Esophagus (tissue), 2 donors: ENCODE measurements at regions not wholly inside any gene's neighbourhood (a gene's known extent, or its start where the extent isn't known, plus 50 kb on each side); places are given as distances from the start of the nearest gene placed in this dataset.

Source experiments
- H3K27ac ChIP-seq, 2 donors: one replicate each; pipeline ENCODE4 v1.5.1; 2013; ENCODE audit warnings: low read depth in 2 of 2, mild to moderate bottlenecking in 2 of 2, inconsistent platforms in 1 of 2, low read length in 1 of 2, moderate library complexity in 1 of 2
- H3K27me3 ChIP-seq, 2 donors: one replicate each; pipeline ENCODE4 v1.6.1; 2013; ENCODE audit warnings: low read length in 2 of 2, control low read depth in 1 of 2, mild to moderate bottlenecking in 1 of 2; ENCODE audit not compliant: insufficient read depth in 2 of 2, control insufficient read depth in 1 of 2
- H3K36me3 ChIP-seq, 2 donors: one replicate each; pipeline ENCODE4 v1.6.1; 2013; ENCODE audit warnings: low read length in 1 of 2; ENCODE audit not compliant: control insufficient read depth in 2 of 2, insufficient read depth in 2 of 2
- H3K4me1 ChIP-seq, 2 donors: one replicate each; pipeline ENCODE4 v1.6.1; 2013; ENCODE audit warnings: low read length in 1 of 2; ENCODE audit not compliant: control insufficient read depth in 2 of 2, insufficient read depth in 2 of 2
- H3K4me3 ChIP-seq, 2 donors: one replicate each; pipeline ENCODE4 v1.5.1; 2013; ENCODE audit warnings: low read length in 2 of 2, mild to moderate bottlenecking in 2 of 2, low read depth in 1 of 2, moderate library complexity in 1 of 2
- H3K9me3 ChIP-seq, 2 donors: one replicate each; pipeline ENCODE4 v1.6.1; 2013; ENCODE audit warnings: mild to moderate bottlenecking in 2 of 2, low read depth in 1 of 2, low read length in 1 of 2, moderate library complexity in 1 of 2; ENCODE audit not compliant: control insufficient read depth in 2 of 2, insufficient read depth in 1 of 2
- WGBS, 2 donors: extraction: QIAGEN DNeasy Blood & Tissue Kit; methylation state at CpG; one replicate each; pipeline ENCODE4 v1.1.7; 2013; 5-methylcytosine and 5-hydroxymethylcytosine counted together
- donor health status: healthy with polysubstance abuse.
- donor health status: Bipolar disorder and iron deficiency.

- whole genome bisulfite sequencing, 2 donors: 84 to 88% methylated on average over 3 of the region's 3 CpGs
- H3K4me1 ChIP-seq: no peaks in the 10 kb centered on the region
- H3K4me3 ChIP-seq: no peak overlapping the region
- no peaks in the 10 kb centered on the region for H3K9me3 ChIP-seq
- no peak overlapping the region for H3K27ac ChIP-seq
- H3K27me3 ChIP-seq: no peaks in the 10 kb centered on the region
- H3K36me3 ChIP-seq: no peaks in the 10 kb centered on the region
Measured at GRCh38 chr10:4588824-4589223, 237.2 kb upstream of the AKR1E2 start.

- 91 to 100% methylated on average over 1 of the region's 1 CpG for WGBS, 2 donors
Measured at GRCh38 chr10:4587466-4587865, 238.5 kb upstream of the AKR1E2 start.

DNA sequence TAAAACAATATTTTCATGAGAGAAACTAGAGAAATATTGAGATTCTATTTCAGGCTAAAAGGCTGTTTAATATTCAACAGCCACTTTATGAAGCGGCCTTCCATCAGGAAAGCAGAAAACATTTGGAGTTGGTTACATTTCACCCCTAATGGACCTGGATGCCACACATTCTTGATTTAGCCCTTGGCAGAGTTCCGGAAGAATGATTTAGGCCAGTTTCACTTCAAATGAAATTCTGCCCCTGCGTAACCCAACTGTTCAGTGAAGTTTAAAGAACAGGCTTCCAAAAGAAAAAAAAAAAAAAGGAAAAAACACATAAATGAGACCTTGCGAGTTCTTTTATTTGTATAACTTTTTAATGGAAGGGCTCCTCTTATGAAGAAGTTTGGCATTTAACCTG, 239.2 kb upstream of the AKR1E2 start:
- Histone ChIP-seq H3K4me3 (no peak overlapping the region), H3K27me3 (no peaks in the 10 kb centered on the region), H3K27ac (no peak overlapping the region), H3K9me3 (no peaks in the 10 kb centered on the region), H3K4me1 (no peaks in the 10 kb centered on the region), H3K36me3 (no peaks in the 10 kb centered on the region)
- WGBS, 2 donors: 83 to 84% methylated on average over 4 of the region's 4 CpGs

More at GRCh38 chr10:4587466-4587865, 238.5 kb upstream of the AKR1E2 start:
- Histone ChIP-seq H3K4me3 (no peak overlapping the region), H3K36me3 (no peaks in the 10 kb centered on the region), H3K4me1 (no peaks in the 10 kb centered on the region), H3K9me3 (no peaks in the 10 kb centered on the region), H3K27ac (no peak overlapping the region), H3K27me3 (no peaks in the 10 kb centered on the region)

- no peaks in the 10 kb centered on the region for H3K9me3 ChIP-seq
- H3K27ac ChIP-seq: no peak overlapping the region
- H3K36me3 ChIP-seq: no peaks in the 10 kb centered on the region
- no peaks in the 10 kb centered on the region for H3K4me1 ChIP-seq
- 75 to 82% methylated on average over 3 of the region's 3 CpGs for WGBS, 2 donors
- H3K27me3 ChIP-seq: no peaks in the 10 kb centered on the region
- H3K4me3 ChIP-seq: no peak overlapping the region
Measured at GRCh38 chr10:4581929-4582328, 244.1 kb upstream of the AKR1E2 start.

- Histone ChIP-seq H3K4me1 (no peaks in the 10 kb centered on the region), H3K9me3 (no peaks in the 10 kb centered on the region), H3K27me3 (no peaks in the 10 kb centered on the region), H3K36me3 (no peaks in the 10 kb centered on the region), H3K27ac (no peak overlapping the region), H3K4me3 (no peak overlapping the region)
- 81 to 83% methylated on average over 3 of the region's 3 CpGs for WGBS, 2 donors
Measured at GRCh38 chr10:4579844-4580243, 246.2 kb upstream of the AKR1E2 start.

GRCh38 chr10:4576206-4576605, 249.8 kb upstream of the AKR1E2 start:
- Histone ChIP-seq H3K4me3 (no peak overlapping the region), H3K36me3 (no peaks in the 10 kb centered on the region), H3K27me3 (no peaks in the 10 kb centered on the region), H3K27ac (no peak overlapping the region), H3K9me3 (no peaks in the 10 kb centered on the region), H3K4me1 (no peaks in the 10 kb centered on the region)
- 87 to 90% methylated on average over 3 of the region's 3 CpGs for WGBS, 2 donors

- Histone ChIP-seq H3K9me3 (no peaks in the 10 kb centered on the region), H3K4me1 (no peaks in the 10 kb centered on the region), H3K4me3 (no peak overlapping the region), H3K27me3 (no peaks in the 10 kb centered on the region), H3K36me3 (no peaks in the 10 kb centered on the region), H3K27ac (no peak overlapping the region)
- 52 to 63% methylated on average over 3 of the region's 3 CpGs for WGBS, 2 donors
Measured at GRCh38 chr10:4569151-4569550, 256.9 kb upstream of the AKR1E2 start.

DNA sequence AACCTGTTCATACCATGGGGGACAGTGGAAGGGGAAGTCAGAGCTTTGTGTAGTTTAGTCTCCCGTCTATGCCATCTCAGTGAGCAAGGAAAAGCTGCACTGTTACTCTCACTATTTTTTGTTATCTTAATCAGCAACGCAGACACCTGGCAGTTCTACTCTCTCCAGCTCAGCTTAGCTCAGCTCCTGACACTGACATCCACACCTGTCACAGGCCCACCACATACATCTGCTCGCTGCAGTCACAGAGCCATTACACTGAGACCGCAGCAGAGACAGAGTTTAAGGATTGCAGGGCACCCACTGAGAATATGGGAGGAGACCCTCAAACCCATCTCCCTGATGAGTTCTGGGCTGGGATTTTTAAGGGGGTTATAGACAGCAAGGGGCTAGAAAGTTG, 257.3 kb upstream of the AKR1E2 start:
- H3K9me3 ChIP-seq: no peaks in the 10 kb centered on the region
- WGBS, 2 donors: 78 to 92% methylated on average over 4 of the region's 4 CpGs
- no peak overlapping the region for H3K27ac ChIP-seq
- no peaks in the 10 kb centered on the region for H3K36me3 ChIP-seq
- H3K27me3 ChIP-seq: no peaks in the 10 kb centered on the region
- H3K4me3 ChIP-seq: no peak overlapping the region
- no peaks in the 10 kb centered on the region for H3K4me1 ChIP-seq

DNA sequence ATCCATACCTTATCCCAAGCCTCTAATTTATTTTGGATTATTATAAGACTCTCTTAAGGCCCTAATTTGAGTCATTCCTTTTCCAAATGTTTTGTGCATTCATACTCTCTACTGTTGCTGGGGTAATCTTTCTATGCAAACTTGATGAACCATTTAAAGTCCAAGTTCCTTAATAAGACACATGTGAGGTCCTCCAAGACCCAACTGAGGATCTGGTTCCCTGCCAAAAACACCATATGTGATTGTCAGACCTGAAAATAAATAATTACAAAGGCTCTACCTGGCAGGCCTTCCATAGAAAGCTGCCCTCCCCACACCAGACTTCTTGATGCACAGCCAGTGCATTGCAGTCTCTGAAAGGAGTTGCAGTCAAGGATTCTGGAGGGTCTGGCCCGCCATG, 257.9 kb upstream of the AKR1E2 start:
- H3K4me3 ChIP-seq: no peak overlapping the region
- no peaks in the 10 kb centered on the region for H3K9me3 ChIP-seq
- no peaks in the 10 kb centered on the region for H3K4me1 ChIP-seq
- H3K27me3 ChIP-seq: no peaks in the 10 kb centered on the region
- H3K27ac ChIP-seq: no peak overlapping the region
- 86 to 88% methylated on average over 1 of the region's 1 CpG for WGBS, 2 donors
- H3K36me3 ChIP-seq: no peaks in the 10 kb centered on the region

GRCh38 chr10:4567637-4568036, 258.4 kb upstream of the AKR1E2 start:
- H3K27me3 ChIP-seq: no peaks in the 10 kb centered on the region
- H3K36me3 ChIP-seq: no peaks in the 10 kb centered on the region
- no peak overlapping the region for H3K27ac ChIP-seq
- H3K9me3 ChIP-seq: no peaks in the 10 kb centered on the region
- 83 to 95% methylated on average over 1 of the region's 1 CpG for WGBS, 2 donors
- H3K4me1 ChIP-seq: no peaks in the 10 kb centered on the region
- H3K4me3 ChIP-seq: no peak overlapping the region
